Hippocampal formation (tissue), 2 donors: ENCODE measurements at regions not wholly inside any gene's neighbourhood (a gene's known extent, or its start where the extent isn't known, plus 50 kb on each side); places are given as distances from the start of the nearest gene placed in this dataset.

Experiments used
- DNase-seq, 2 donors: peaks; one replicate each; lab custom pipeline; 2025; lab: John Stamatoyannopoulos, UW

DNA sequence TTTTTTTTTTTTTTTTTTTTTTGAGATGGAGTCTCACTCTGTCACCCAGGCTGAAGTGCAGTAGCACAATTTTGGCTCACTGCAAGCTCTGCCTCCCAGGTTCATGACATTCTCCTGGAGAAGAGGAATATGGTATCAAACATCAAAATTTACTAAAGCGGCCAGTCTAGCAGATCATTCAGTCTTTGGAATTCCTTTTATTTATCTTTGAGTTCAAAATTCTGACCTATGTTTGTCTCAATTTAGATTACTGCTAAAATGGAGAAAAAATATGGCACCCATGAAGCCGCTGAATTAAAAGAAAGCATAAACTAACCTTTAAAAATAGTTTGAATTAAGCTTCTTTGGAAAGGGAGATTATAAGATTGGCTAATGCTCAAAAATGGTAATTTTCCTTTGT is 64.5 kb upstream of the EGLN3 start:
- no peak for DNase-seq

DNA sequence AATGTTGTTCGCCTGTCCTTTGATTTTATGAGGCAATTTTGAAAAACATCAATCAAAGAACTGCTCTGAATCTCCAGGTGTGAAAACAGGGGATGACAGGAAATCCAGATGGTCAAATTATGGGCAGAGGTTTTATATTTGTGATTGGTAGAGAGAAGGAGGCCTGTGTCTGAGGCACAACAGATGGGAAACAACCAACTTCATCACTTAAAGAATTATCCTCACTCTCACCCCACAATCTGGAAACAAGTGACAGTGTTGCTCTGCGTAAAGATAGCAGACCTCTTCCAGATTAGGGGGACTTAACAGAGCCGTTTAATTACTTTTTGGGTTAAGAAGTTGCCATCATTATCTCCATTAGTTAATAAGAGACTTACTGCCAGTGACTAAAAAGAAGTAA is 64.1 kb upstream of the EGLN3 start:
- DNase-seq = no peak

DNA sequence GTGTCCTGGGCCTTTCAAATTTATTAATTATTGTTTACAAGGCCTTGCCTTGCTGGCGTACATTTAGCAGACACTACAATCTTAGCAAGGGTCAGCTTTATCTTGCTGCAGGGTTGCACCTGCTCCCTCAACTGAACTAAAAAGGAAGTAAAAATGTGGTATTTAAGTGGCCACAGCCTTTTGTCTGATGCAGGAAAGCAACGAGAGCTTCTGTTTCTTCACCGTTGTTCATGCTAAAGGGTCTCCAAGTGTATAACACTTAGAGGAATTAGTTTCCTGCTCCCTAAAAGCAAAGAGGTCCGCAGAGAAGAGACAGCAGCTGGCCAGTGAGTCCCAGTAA is 62.8 kb upstream of the EGLN3 start:
- no peak for DNase-seq

DNA sequence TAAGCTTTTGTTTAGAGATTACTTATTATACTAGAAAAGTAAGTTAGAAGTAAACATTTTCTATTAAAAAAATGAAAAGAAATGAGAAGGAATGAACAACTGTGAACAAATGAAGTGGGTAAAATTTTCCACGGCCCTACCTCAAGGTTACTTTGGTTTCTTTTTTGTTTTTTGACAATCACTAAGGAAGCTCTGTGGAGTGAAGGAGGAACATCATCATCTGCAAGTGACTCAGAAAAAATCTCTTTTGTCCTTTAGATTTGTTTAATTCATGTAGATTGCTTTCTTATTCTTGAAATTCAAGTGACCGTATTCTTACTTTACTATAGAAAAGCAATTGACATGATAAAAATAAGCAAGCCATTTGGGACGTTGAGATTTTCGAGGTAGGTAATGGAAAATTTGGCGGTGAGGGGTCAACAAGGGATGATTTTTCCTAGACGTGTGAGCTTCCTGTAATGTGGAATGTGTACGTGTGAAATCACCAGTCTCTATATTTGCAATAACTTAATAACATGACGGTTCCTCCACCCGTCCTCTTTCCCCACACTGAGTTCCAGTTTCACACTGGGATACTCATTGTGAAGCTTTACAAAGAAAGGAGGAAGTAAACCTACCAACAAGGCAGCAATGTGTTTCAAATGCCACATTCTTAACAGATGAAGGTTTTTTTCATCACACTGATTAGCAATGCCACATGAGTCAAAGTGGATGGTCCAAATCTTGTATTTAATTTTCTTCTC is 62.3 kb upstream of the EGLN3 start:
- DNase-seq = no peak

DNA sequence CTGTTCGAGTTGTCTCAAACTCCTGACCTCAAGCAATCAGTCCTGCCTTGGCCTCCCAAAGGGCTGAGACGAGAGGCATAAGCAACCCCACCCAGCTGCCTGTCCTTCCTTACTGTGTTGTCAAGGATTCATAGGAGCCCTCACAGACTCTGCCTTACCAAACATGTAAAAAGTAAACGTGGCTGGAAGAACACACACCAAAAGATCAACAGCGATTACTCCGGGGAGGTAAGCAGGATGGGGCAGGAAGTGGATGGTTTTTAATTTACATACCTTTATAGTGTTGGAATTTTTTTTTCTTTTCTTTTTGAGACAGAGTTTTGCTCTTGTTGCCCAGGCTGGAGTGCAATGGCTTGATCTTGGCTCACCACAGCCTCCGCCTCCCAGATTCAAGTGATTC is 61.5 kb upstream of the EGLN3 start:
- no peak for DNase-seq

DNA sequence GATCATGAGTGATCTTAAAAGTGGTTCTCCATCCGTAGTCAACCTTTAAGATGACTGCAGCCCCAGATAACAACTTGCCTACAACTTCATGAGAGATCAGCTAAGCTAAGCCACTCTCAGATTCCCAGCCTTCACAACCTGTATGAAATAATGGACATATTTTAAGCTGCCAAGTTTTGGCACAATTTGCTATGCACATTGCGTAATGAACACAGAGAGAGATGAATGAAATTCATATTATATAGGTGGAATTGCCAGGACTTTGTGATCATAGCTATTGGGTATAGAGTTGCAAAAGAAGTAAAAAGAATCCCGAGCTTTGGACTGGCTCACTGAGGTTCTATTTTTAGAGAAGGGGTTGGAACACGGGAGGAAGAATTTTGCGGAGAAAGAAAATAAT is 59.1 kb upstream of the EGLN3 start:
- DNase-seq = no peak

DNA sequence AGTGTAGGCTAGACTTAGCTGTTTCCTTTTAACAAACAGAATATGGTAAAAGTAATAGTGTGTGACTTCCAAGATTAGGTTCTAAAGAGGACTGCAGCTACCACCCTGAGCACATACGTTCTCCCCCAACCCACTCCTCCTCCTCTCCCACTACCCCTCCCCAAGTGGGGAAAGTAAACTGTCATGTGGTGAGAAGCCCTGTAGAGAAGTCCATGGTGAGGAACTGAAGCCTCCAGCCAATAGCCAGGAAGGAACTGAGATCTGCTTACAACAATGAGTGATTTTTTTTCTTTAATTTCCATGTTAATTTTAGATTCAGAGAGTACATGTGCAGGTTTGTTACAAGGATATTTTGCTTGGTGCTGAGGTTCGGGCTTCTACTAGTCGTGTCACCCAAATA is 57.0 kb upstream of the EGLN3 start:
- no peak for DNase-seq

DNA sequence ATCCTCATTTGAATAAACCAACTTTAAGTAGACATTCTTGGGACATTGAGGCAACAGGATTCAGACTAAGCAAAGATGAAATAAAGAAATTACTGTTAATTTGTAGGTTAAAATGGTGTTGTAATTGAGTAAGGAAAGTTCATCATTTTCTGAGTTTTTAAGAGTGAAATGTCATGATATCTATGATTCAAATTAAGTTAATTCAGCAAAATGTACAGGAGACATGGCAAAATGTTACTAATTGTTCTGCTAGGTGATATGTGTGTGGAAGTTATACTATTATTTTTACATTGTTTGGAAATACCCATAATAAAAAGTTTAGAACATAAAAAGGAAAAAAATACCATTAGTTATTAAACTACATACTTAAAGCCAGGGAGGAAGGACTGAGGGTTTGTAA is 55.0 kb upstream of the EGLN3 start:
- DNase-seq = no peak

DNA sequence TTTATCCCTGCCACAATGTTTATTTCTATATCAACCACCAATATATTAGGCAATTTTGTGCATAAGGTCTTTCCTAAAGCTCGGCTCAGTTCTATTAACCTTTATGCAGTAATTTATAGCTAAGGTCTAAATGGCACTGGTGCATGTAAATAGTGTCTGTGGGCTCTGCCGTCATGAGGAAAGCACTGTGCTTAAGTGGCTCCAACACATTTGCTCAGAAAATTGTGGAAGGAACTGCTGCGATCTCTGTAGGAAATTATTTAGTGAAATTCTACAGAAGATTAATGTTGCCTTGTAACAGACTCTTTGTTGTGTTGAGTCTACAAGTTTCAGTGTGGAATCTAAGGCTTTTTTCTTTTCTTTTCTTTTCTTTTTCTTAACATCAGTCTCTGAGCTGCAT is 54.0 kb upstream of the EGLN3 start:
- no peak for DNase-seq

DNA sequence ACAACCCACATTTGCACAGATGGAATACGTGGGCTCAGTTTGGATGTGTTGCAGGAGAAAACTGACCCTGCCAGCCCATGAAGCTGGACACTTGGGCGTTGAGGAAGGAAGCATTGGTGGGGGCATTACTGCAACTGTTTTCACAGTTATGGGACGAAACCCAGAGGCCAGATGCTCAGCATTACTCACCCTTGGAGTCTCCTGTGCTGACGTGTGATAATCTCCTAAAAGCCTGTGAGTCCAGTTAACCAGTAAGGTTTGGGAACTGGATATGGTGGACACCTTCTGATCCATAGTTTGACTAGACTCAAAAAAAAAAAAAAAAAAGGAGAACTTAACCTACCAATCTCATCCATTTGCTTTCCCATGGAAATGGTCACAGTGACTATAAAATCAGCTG is 52.8 kb upstream of the EGLN3 start:
- no peak for DNase-seq

DNA sequence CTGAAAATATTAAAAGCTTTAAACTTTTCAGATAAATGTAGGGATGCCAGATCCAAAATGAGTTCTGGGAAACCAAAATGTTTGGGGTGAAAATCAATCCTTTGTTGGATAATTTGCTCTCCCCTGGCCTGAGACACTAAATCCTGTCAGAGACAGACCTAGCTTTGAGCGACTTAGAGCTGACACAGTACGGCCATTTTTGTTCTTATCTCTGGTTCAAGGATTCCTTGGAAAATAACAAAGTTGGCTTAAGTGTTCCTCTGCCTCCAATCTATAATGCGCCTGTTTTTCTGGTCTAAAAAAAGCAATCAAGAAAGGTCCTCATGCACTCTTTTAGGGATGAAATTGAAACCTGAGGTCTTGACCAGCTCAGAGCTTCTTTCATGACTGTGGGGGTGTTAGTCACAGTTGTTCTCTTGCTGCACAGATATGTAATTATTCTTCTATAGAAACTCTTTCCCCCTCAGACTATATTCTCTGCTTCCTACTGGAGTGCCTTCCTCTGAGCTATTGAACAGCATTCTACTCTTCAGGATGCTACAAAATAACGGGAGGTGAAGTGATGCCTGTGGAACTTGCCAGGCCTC is 52.3 kb upstream of the EGLN3 start:
- no peak for DNase-seq
